H9 (cell line): ENCODE measurements at regions not wholly inside any gene's neighbourhood (a gene's known extent, or its start where the extent isn't known, plus 50 kb on each side); places are given as distances from the start of the nearest gene placed in this dataset.

Source experiments
- DNase-seq: peaks from one replicate; pipeline ENCODE4 v3.0.0-alpha.2; 2017
- H2AFZ ChIP-seq: one replicate; pipeline ENCODE4 v1.6.1; 2013; ENCODE audit warnings: mild to moderate bottlenecking, low read length, control low read depth, moderate library complexity
- H2AK5ac ChIP-seq: 2 replicates; pipeline ENCODE4 v1.6.1; 2013; ENCODE audit warnings: low read length, control low read depth, mixed read lengths; ENCODE audit not compliant: insufficient read length
- H2BK120ac ChIP-seq: one replicate; pipeline ENCODE4 v1.6.1; 2013; ENCODE audit warnings: low read depth, mild to moderate bottlenecking, low read length, control low read depth, inconsistent platforms; ENCODE audit not compliant: poor library complexity, severe bottlenecking
- H2BK12ac ChIP-seq: 2 replicates; pipeline ENCODE4 v1.6.1; 2013; ENCODE audit warnings: low read length, control low read depth, mixed read lengths, low read depth; ENCODE audit not compliant: insufficient read length
- H2BK15ac ChIP-seq: 2 replicates; pipeline ENCODE4 v1.6.1; 2013; ENCODE audit warnings: low read depth, low read length, control low read depth
- H2BK20ac ChIP-seq: one replicate; pipeline ENCODE4 v1.6.1; 2013; ENCODE audit warnings: low read depth, mild to moderate bottlenecking, low read length, control low read depth, inconsistent platforms; ENCODE audit not compliant: poor library complexity, severe bottlenecking
- H2BK5ac ChIP-seq: 2 replicates; pipeline ENCODE4 v1.6.1; 2013; ENCODE audit warnings: low read length, control low read depth, mixed read lengths; ENCODE audit not compliant: insufficient read length
- H3K14ac ChIP-seq: 2 replicates; pipeline ENCODE4 v1.6.1; 2013; ENCODE audit warnings: low read length, control low read depth; ENCODE audit not compliant: insufficient read depth
- H3K18ac ChIP-seq: 2 replicates; pipeline ENCODE4 v1.6.1; 2013; ENCODE audit warnings: low read depth, mild to moderate bottlenecking, mixed read lengths, low read length, control low read depth; ENCODE audit not compliant: insufficient read length
- H3K23ac ChIP-seq: 2 replicates; pipeline ENCODE4 v1.6.1; 2013; ENCODE audit warnings: low read length, control low read depth, mixed read lengths, low read depth; ENCODE audit not compliant: insufficient read length
- H3K23me2 ChIP-seq: 2 replicates; pipeline ENCODE4 v1.6.1; 2013; ENCODE audit warnings: low read depth, mild to moderate bottlenecking, mixed read lengths, low read length, control low read depth; ENCODE audit not compliant: insufficient read length, poor library complexity, severe bottlenecking
- H3K27ac ChIP-seq: 2 replicates; pipeline ENCODE4 v1.5.1; 2013; ENCODE audit warnings: low read length, control low read depth, mixed read lengths, low read depth; ENCODE audit not compliant: insufficient read length
- H3K27me3 ChIP-seq: 2 replicates; pipeline ENCODE4 v1.6.1; 2013; ENCODE audit warnings: low read length, control low read depth, inconsistent platforms; ENCODE audit not compliant: insufficient read depth
- H3K4ac ChIP-seq: 2 replicates; pipeline ENCODE4 v1.6.1; 2013; ENCODE audit warnings: low read depth, mild to moderate bottlenecking, control low read depth, inconsistent platforms, low read length, moderate library complexity
- H3K4me1 ChIP-seq: 2 replicates; pipeline ENCODE4 v1.6.1; 2013; ENCODE audit warnings: low read length, control low read depth, inconsistent platforms; ENCODE audit not compliant: insufficient read depth
- H3K4me2 ChIP-seq: 2 replicates; pipeline ENCODE4 v1.6.1; 2013; ENCODE audit warnings: low read length, control low read depth, mixed read lengths; ENCODE audit not compliant: insufficient read length, insufficient read depth
- H3K56ac ChIP-seq: 2 replicates; pipeline ENCODE4 v1.6.1; 2013; ENCODE audit warnings: low read depth, mild to moderate bottlenecking, mixed read lengths, low read length, control low read depth; ENCODE audit not compliant: insufficient read length
- H3K79me1 ChIP-seq: 2 replicates; pipeline ENCODE4 v1.6.1; 2013; ENCODE audit warnings: low read depth, mild to moderate bottlenecking, moderate library complexity, low read length, control low read depth, inconsistent platforms; ENCODE audit not compliant: insufficient read depth, poor library complexity, severe bottlenecking
- H3K79me2 ChIP-seq: 2 replicates; pipeline ENCODE4 v1.6.1; 2013; ENCODE audit warnings: low read length, control low read depth, inconsistent platforms; ENCODE audit not compliant: insufficient read depth
- H3K9ac ChIP-seq: 2 replicates; pipeline ENCODE4 v1.6.1; 2013; ENCODE audit warnings: low read length, control low read depth, mixed read lengths; ENCODE audit not compliant: insufficient read length; ENCODE audit errors: extremely low read depth
- H3K9me3 ChIP-seq: one replicate; pipeline ENCODE4 v1.6.1; 2013; ENCODE audit warnings: low read depth, low read length, inconsistent platforms; ENCODE audit not compliant: control insufficient read depth
- H3T11ph ChIP-seq: one replicate; pipeline ENCODE4 v1.6.1; 2013; ENCODE audit warnings: mild to moderate bottlenecking, low read length, control low read depth, inconsistent platforms
- H4K20me1 ChIP-seq: one replicate; pipeline ENCODE4 v1.6.1; 2013; ENCODE audit not compliant: control insufficient read depth, insufficient read length, insufficient read depth
- H4K5ac ChIP-seq: 2 replicates; pipeline ENCODE4 v1.6.1; 2013; ENCODE audit warnings: low read depth, mild to moderate bottlenecking, mixed read lengths, low read length, control low read depth; ENCODE audit not compliant: insufficient read length
- H4K8ac ChIP-seq: replicated peaks from 2 replicates; pipeline ENCODE4 v1.6.1; 2013; ENCODE audit warnings: low read length, control low read depth, mixed read lengths, low read depth; ENCODE audit not compliant: insufficient read length
- H4K91ac ChIP-seq: 2 replicates; pipeline ENCODE4 v1.6.1; 2013; ENCODE audit warnings: low read depth, mild to moderate bottlenecking, moderate library complexity, mixed read lengths, low read length, control low read depth; ENCODE audit not compliant: insufficient read length
- H3K27ac Mint-ChIP-seq, 3 experiments: 2 replicates in 2 of 3; 3 replicates in 1 of 3; pipeline ENCODE4 v1.8.0; 2020 to 2021; ENCODE audit warnings: mixed read lengths in 3 of 3, mild to moderate bottlenecking in 1 of 3, moderate library complexity in 1 of 3
- H3K27me3 Mint-ChIP-seq: 2 replicates; pipeline ENCODE4 v1.8.0; 2021; ENCODE audit warnings: low read depth, mild to moderate bottlenecking, moderate library complexity, mixed read lengths
- H3K36me3 Mint-ChIP-seq, 3 experiments: 2 replicates in 2 of 3; 3 replicates in 1 of 3; pipeline ENCODE4 v1.8.0; 2020 to 2021; ENCODE audit warnings: low read depth in 3 of 3, mixed read lengths in 3 of 3; ENCODE audit not compliant: insufficient read depth in 1 of 3
- H3K4me1 Mint-ChIP-seq, 2 experiments: 2 replicates each; pipeline ENCODE4 v1.8.0; 2020; ENCODE audit warnings: mixed read lengths in 2 of 2
- H3K4me3 Mint-ChIP-seq, 2 experiments: 2 replicates in 1 of 2; 3 replicates in 1 of 2; pipeline ENCODE4 v1.8.0; 2020 to 2021; ENCODE audit warnings: mild to moderate bottlenecking in 2 of 2, mixed read lengths in 2 of 2, moderate library complexity in 1 of 2
- H3K9me3 Mint-ChIP-seq, 2 experiments: 2 replicates in 1 of 2; 3 replicates in 1 of 2; pipeline ENCODE4 v1.8.0; 2020; ENCODE audit warnings: mild to moderate bottlenecking in 2 of 2, mixed read lengths in 2 of 2, moderate library complexity in 1 of 2
- WGBS: extraction: QIAGEN DNeasy Blood & Tissue Kit; methylation state at CpG from one replicate; pipeline ENCODE4 v1.1.7; 2013; ENCODE audit warnings: missing lambda C conversion rate, low lambda C conversion rate, mixed read lengths; ENCODE audit not compliant: insufficient read length; ENCODE audit errors: extremely low coverage; 5-methylcytosine and 5-hydroxymethylcytosine counted together
- TF ChIP-seq, protein P1 (sequence below): fragments of 200-600 bp; sonication (generic); conservative IDR thresholded peaks from 3 replicates; pipeline ENCODE4 v1.8.0; 2021; ENCODE audit warnings: antibody characterized with exemption, mild to moderate bottlenecking

DNA sequence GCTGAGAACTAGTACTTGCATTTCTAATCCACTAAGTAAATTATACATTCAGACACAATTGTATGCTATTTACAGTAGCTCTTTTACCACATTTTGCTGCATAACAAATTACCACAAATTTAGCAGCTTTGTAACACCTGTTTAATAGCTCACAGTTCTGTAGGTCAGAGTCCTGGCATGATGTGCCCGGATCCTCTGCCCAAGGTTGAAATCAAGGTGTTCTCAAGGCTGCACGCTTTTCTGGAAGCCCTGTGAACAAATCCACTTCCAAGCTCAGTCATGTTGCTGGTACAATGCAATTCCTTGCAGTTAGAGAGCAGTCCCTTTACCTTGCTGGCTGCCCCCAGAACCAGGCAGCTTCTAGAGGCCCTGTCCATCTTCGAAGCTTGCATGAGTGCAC lies 716.0 kb downstream of the HACE1 start:
- H3K4me3 Mint-ChIP-seq, result no peak overlapping the region
- Histone ChIP-seq H4K91ac (no peak overlapping the region), H3K79me2 (no peaks in the 10 kb centered on the region), H3K27me3 (no peaks in the 10 kb centered on the region), H3T11ph (no peak overlapping the region), H2BK12ac (no peak overlapping the region), H3K27ac (no peak overlapping the region), H3K79me1 (no peaks in the 10 kb centered on the region), H3K14ac (no peak overlapping the region), H3K23me2 (no peaks in the 10 kb centered on the region), H3K4ac (no peak overlapping the region), H3K56ac (no peak overlapping the region), H3K23ac (no peak overlapping the region), H4K20me1 (no peaks in the 10 kb centered on the region), H3K4me2 (no peak overlapping the region), H3K9ac (no peak overlapping the region), H3K9me3 (no peaks in the 10 kb centered on the region), H3K18ac (no peak overlapping the region), H2BK15ac (no peak overlapping the region), H2BK5ac (no peak overlapping the region), H2AK5ac (no peak overlapping the region), H2AFZ (no peak overlapping the region), H2BK20ac (no peak overlapping the region), H3K4me1 (no peaks in the 10 kb centered on the region), H4K5ac (no peak overlapping the region), H2BK120ac (no peak overlapping the region), H4K8ac (no peak overlapping the region)
- no CpG with 5 or more reads among the region's 3 CpGs for whole genome bisulfite sequencing
- peaks cover 0 to 13% (median 7%) of the 10 kb centered on the region in 3 experiments; a peak in 4 of 7 replicates for H3K36me3 Mint-ChIP-seq
- H3K27ac Mint-ChIP-seq, result no peak overlapping the region
- DNase-seq, result no peak
- H3K27me3 Mint-ChIP-seq, result no peaks in the 10 kb centered on the region
- TF ChIP-seq, protein P1, sequence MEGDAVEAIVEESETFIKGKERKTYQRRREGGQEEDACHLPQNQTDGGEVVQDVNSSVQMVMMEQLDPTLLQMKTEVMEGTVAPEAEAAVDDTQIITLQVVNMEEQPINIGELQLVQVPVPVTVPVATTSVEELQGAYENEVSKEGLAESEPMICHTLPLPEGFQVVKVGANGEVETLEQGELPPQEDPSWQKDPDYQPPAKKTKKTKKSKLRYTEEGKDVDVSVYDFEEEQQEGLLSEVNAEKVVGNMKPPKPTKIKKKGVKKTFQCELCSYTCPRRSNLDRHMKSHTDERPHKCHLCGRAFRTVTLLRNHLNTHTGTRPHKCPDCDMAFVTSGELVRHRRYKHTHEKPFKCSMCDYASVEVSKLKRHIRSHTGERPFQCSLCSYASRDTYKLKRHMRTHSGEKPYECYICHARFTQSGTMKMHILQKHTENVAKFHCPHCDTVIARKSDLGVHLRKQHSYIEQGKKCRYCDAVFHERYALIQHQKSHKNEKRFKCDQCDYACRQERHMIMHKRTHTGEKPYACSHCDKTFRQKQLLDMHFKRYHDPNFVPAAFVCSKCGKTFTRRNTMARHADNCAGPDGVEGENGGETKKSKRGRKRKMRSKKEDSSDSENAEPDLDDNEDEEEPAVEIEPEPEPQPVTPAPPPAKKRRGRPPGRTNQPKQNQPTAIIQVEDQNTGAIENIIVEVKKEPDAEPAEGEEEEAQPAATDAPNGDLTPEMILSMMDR, result no peak
- peaks cover 13 to 18% of the 10 kb centered on the region in 2 experiments; a peak in 4 of 5 replicates for H3K9me3 Mint-ChIP-seq
- H3K4me1 Mint-ChIP-seq, result no peaks in the 10 kb centered on the region
